DMS79 (cell line): ENCODE measurements at regions not wholly inside any gene's neighbourhood (a gene's known extent, or its start where the extent isn't known, plus 50 kb on each side); places are given as distances from the start of the nearest gene placed in this dataset.
"Not testable (repeated sequence)": the region's sequence is repeated elsewhere in the genome, so short reads cannot be mapped to it uniquely, and the experiment has no call there.

Experiments
- DNase-seq: peaks from one replicate; lab custom pipeline; 2025; lab: John Stamatoyannopoulos, UW

GRCh38 chr5:82754036-82754746, 323.0 kb downstream of the TMEM167A start:
- no peak for DNase-seq

- no peak for DNase-seq
These were observed 323.8 kb downstream of the TMEM167A start for GRCh38 chr5:82753374-82753773.

GRCh38 chr5:82749461-82749820, 327.8 kb downstream of the TMEM167A start:
- no peak for DNase-seq

- DNase-seq: no peak
These were observed 328.3 kb downstream of the TMEM167A start for GRCh38 chr5:82748688-82749460.

- no peak for DNase-seq
These were observed 329.2 kb downstream of the TMEM167A start for GRCh38 chr5:82747986-82748385.

- no peak for DNase-seq
These were observed 332.2 kb downstream of the TMEM167A start for GRCh38 chr5:82745016-82745415.

- DNase-seq: no peak
These were observed 338.4 kb downstream of the TMEM167A start for GRCh38 chr5:82738681-82739269.

GRCh38 chr5:82735160-82735789, 341.9 kb downstream of the TMEM167A start:
- no peak for DNase-seq

GRCh38 chr5:82734347-82734746, 342.8 kb downstream of the TMEM167A start:
- DNase-seq: no peak

GRCh38 chr5:82730913-82731312, 346.3 kb downstream of the TMEM167A start:
- DNase-seq: no peak

- no peak for DNase-seq
These were observed 348.1 kb downstream of the TMEM167A start for GRCh38 chr5:82728926-82729702.

GRCh38 chr5:82723168-82723567, 354.0 kb downstream of the TMEM167A start:
- DNase-seq: no peak

GRCh38 chr5:82721087-82721410, 356.1 kb downstream of the TMEM167A start:
- DNase-seq: no peak

- no peak for DNase-seq
These were observed 356.7 kb downstream of the TMEM167A start for GRCh38 chr5:82720213-82721086.

- DNase-seq: no peak
These were observed 357.8 kb downstream of the TMEM167A start for GRCh38 chr5:82719368-82719767.

- no peak for DNase-seq
These were observed 359.5 kb downstream of the TMEM167A start for GRCh38 chr5:82717738-82718137.

- DNase-seq: not testable (repeated sequence)
These were observed 362.5 kb downstream of the TMEM167A start for GRCh38 chr5:82714732-82715131.

- no peak for DNase-seq
These were observed 363.4 kb downstream of the TMEM167A start for GRCh38 chr5:82713811-82714210.

GRCh38 chr5:82707741-82708140, 369.5 kb downstream of the TMEM167A start:
- no peak for DNase-seq

- no peak for DNase-seq
These were observed 372.8 kb downstream of the TMEM167A start for GRCh38 chr5:82704381-82704780.

- no peak for DNase-seq
These were observed 375.1 kb downstream of the TMEM167A start for GRCh38 chr5:82702046-82702445.
